ENCODE measurements at regions not wholly inside any gene's neighbourhood (a gene's known extent, or its start where the extent isn't known, plus 50 kb on each side); places are given as distances from the start of the nearest gene placed in this dataset.
"Not testable (repeated sequence)": the region's sequence is repeated elsewhere in the genome, so short reads cannot be mapped to it uniquely, and the experiment has no call there.

GRCh38 chr4:178192611-178193010 lies 750.4 kb upstream of the AGA start:
- no peak for DNase-seq

GRCh38 chr4:178196751-178197374 lies 754.6 kb upstream of the AGA start:
- DNase-seq = no peak

GRCh38 chr4:178198691-178199090 lies 756.5 kb upstream of the AGA start:
- DNase-seq = no peak

- DNase-seq = no peak
These were observed 760.2 kb upstream of the AGA start for GRCh38 chr4:178202422-178202821.

DNA sequence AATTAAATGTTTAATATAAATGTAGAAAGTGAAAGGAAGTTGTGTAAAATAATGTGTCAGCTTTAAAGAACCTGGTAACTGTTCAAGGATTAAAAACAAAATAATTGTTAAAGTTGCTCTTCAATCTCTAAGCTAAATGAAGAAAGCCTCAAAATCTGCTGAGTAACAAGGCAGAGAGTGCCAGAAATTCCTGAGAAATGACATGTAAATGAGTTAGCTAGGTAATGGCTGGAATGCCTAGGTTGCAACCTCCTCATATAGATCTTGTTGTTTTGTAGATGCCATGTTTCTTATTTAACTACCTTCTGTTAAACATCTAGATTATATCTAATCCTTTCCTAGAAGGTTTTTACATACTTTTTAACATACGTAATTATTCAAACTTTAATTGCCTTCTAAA lies 763.6 kb upstream of the AGA start:
- DNase-seq = no peak

- no peak for DNase-seq
These were observed 773.1 kb upstream of the AGA start for GRCh38 chr4:178215309-178215708.

DNA sequence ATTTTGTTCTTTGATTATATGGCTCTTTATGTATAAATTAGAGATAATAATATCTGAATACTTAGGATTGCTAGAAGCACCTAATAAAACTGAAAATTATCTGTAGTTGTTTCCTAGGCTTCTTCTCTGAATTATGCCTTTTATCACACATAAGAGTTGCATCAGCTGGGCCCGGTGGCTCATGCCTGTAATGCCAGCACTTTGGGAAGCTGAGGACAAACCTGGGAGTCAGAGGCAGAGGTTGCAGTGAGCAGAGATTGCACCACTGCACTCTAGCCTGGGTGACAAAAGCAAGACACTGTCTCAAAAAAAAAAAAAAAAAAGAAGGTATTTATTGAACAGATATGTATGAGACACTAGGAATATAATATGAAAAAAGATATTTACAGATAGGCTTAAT lies 773.5 kb upstream of the AGA start:
- DNase-seq = no peak

GRCh38 chr4:178226421-178226820 lies 784.2 kb upstream of the AGA start:
- not testable (repeated sequence) for DNase-seq

GRCh38 chr4:178233906-178234305 lies 791.7 kb upstream of the AGA start:
- no peak for DNase-seq

GRCh38 chr4:178240891-178241290 lies 798.7 kb upstream of the AGA start:
- DNase-seq = no peak

- DNase-seq = no peak
These were observed 799.4 kb upstream of the AGA start for GRCh38 chr4:178241601-178242118.

GRCh38 chr4:178242655-178243054 lies 800.4 kb upstream of the AGA start:
- no peak for DNase-seq

DNA sequence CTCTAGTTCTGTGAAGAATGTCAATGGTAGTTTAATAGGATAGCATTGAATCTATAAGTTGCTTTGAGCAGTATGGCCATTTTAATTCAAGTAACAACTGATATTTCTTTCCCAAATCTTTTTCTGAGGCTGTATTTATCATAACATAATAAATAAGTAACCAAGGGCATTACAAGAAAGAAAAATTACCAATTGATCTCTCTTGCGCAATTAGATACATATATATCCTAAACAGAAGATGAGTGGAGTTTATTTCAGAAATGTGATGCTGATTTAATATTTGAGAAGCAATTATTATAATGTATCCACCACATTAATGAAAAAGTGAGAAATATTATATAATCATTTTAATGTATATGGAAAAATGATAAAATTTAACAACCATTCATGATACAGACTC lies 802.5 kb upstream of the AGA start:
- no peak for DNase-seq

DNA sequence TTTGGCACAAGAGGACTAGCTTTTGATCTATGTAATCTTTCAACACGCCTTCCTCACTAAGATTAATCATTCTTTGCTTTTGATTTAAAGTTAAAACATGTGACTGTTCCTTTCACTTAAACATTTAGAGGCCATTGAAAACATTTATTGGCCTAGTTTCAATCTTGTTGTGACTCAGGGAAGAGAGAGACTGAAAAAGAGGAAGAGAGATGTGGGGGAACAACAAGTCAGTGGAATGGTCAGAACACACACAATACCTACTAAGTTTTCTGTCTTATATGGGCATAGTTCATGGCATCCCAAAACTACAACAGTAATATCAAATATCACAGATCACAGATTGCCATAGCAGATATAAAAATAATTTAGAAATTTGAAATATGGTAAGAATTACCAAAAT lies 812.9 kb upstream of the AGA start:
- no peak for DNase-seq

DNA sequence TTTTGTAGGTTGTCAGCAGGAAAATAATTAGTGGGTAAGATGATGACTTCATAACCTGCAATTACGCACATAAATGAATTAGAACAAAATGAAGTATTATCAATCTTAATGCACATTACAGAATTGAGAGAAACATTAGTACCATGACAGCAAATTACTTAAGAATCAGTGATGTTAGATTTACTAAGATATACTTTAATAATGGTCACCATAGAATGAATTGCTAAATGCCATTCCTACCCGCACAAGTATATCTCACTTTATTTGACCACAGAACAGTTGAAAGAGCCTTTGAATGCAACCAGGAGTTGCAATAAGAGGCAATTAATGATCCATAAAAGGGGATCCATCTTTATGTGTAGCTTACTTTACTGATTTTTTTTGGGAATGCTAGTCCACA lies 816.4 kb upstream of the AGA start:
- no peak for DNase-seq

- no peak for DNase-seq
These were observed 817.3 kb upstream of the AGA start for GRCh38 chr4:178259566-178259965.

GRCh38 chr4:178264001-178264400 lies 821.8 kb upstream of the AGA start:
- DNase-seq = no peak

DNA sequence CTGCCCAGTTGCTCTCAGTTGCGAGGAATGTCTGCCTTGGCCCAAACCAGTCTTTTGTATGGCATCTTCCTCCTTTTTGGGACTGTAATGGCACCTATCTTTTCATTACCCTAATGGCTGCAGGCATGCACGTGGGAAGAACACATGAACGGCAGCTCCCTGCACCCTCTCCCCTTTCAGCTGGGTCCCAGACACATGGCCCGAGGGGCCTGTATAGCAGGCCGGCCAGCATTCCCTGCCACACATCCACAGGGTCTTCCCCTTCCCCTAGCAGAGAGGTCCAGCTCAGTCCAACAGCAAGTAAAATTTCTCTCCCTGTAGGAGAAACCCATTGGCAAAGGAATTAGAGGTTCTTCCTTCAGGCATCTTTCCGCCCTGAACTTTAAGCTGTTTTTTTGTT lies 829.1 kb upstream of the AGA start:
- no peak for DNase-seq

GRCh38 chr4:178273168-178273567 lies 830.9 kb upstream of the AGA start:
- DNase-seq = no peak

GRCh38 chr4:178275671-178276360 lies 833.6 kb upstream of the AGA start:
- no peak for DNase-seq

GRCh38 chr4:178280362-178280761 lies 838.1 kb upstream of the AGA start:
- no peak for DNase-seq

GRCh38 chr4:178288462-178288861 lies 846.2 kb upstream of the AGA start:
- DNase-seq = no peak

DNA sequence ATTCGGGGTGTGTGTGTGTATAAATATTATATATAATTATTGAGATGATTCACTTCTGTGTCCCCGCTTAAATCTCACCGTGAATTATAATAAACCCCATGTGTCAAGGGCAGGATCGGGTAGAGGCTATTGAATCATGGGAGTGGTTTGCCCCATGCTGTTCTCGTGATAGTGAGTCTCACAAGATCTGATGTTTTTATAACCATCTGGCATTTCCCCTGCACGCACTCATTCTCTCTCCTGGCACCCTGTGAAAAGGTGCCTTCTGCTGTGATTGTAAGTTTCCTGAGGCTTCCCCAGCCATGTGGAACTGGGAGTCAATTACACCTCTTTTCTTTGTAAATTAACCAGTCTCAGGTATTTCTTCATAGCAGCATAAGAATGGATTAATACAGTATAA lies 851.4 kb upstream of the AGA start:
- no peak for DNase-seq

- no peak for DNase-seq
These were observed 854.4 kb upstream of the AGA start for GRCh38 chr4:178296669-178297068.

DNA sequence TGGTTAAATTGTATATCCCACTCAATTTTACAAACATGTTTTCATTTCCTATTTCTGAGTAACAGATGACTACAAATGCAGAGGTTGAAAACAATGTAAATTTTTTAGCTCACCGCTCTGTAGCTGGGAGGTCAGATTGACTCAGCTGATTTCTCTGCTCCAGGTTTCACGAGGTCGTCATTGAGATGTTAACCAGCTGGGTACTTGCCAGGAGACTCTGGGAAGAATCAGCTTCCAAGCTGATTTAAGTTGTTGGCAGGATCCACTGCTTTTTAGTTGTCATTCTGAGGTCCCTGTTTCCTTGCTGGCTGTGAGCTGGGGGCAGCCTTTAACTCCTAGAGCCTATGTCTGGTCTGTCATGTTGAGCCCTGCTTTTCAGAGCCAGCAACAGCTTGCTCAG lies 864.3 kb upstream of the AGA start:
- no peak for DNase-seq
